ENCODE measurements at regions not wholly inside any gene's neighbourhood (a gene's known extent, or its start where the extent isn't known, plus 50 kb on each side); places are given as distances from the start of the nearest gene placed in this dataset.
A peak's percentile ranks its signal among the peaks of the same experiment; 100 is the strongest.
"Not testable (repeated sequence)": the region's sequence is repeated elsewhere in the genome, so short reads cannot be mapped to it uniquely, and the experiment has no call there.

DNA sequence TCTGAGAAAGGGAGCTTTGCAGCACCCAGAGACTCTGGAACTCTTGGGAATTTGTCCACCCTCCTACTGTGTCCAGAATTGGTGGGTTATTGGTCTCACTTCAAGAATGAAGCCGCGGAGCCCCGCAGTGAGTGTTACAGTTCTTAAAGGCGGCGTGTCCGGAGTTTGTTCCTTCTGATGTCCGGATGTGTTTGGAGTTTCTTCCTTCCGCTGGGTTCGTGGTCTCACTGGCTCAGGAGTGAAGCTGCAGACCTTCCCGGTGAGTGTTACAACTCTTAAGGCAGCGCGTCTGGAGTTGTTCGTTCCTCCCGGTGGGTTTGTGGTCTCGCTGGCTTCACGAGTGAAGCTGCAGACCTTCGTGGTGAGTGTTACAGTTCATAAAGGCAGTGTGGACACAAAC is 824.7 kb downstream of the LRRTM4 start:
- DNase-seq (ENCODE audit: low read depth) = not testable (repeated sequence)

DNA sequence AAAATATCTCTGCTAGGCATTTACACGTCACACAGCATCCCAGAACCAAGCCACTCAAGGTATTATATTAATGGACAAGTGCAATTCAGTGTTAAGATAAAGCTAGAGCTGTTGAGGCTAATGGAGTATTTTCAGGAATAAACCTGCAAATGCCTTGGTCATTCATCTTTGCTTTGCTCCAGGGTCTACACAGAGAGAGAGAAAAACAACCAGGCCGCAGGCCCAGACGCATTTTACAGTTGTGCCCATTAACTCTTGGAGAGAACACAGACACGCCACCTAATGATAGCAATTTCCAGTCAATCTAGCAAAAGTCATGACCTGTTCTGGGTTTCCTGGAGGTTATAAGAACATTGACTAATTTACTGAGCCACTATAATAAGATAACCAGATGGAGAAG is 829.3 kb downstream of the LRRTM4 start:
- no peak for DNase-seq (ENCODE audit: low read depth)

- no peak for DNase-seq (ENCODE audit: low read depth)
These were observed 833.4 kb downstream of the LRRTM4 start for GRCh38 chr2:76688732-76689131.

DNA sequence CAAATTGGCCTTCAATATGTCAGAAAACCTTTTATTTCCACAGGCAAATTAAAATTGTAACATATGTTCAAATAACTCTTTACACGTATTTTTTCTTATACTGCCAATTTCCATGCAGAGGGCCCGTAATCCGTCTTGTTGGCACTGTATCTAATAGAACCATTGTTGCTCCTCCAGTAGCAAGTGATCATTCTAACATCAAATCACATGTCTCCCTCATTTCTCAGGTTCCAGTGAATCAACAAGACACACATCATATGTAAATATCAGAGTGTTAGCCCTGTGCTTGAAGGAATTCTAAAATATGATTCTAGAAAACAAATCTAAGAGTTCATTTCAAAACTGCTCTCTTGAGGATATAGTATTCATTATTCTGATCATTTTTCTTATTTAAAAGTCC is 834.3 kb downstream of the LRRTM4 start:
- DNase-seq (ENCODE audit: low read depth) = no peak

DNA sequence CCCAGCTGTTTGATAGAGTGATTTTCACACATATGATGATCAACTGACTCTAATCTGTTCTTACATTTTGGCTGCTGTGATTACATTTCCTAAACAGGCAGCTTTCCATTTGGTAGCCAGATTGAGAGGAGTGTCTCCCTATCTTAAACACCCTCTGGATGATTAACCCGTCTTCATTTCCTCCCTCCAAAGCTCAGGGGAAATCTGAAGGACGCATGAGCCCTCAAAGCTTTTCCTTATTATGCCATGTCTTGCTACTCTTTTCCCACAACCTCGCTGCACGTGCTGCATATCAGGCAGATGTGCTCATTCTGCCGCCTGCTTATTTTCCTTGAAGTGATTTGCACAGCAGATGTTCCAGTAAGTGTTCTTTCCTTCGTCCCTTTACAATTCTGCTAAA is 837.4 kb downstream of the LRRTM4 start:
- DNase-seq (ENCODE audit: low read depth) = no peak

- no peak for DNase-seq (ENCODE audit: low read depth)
These were observed 843.2 kb downstream of the LRRTM4 start for GRCh38 chr2:76679025-76679396.

DNA sequence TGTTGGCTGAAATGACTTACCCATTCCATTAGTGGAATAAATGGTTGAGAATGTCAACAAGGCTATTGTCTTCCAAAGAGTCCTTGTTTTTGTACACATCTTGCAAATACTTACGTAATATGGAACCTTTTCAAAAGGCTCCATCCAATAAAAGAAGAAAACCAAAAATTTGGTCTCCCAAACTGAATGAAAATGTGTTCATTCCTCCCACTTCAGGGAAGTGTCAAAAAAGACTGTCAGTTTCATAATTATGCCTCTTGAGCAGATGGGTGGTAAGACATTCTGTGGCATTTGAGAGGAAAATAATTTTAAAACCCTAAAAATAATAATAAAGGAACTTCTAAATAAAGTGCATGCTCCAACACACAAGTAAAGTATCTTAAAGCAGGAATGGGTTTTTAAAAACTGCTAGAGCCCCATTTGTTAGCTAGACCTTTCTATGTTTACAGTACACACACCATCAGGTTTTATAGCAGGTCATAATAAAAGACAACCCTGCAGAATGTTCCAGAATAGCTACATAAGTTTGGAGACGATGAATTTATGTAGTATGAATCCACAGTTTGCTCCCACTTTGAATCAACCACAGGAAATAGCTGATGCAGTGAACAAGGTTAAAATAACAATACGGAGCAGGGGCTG is 843.7 kb downstream of the LRRTM4 start:
- DNase-seq (ENCODE audit: low read depth) = no peak

DNA sequence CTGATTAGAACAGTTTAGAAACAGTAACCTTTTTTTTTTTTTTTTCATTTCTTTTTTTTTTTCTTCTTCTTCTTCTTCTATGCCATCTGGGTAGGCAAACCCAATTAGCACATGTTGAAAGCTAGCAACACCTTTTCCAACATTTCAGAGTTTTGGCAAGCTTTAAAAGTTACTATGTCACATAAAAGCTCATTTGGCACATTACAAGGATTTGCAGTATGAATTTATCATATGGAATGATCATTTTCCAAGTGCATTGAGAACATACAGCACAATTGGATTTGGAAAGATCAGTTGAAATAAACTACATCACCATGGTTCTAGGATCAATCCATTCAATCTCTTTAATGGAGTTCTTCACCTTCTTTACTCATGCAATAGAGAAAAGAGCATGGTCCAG is 847.0 kb downstream of the LRRTM4 start:
- DNase-seq (ENCODE audit: low read depth) = no peak

DNA sequence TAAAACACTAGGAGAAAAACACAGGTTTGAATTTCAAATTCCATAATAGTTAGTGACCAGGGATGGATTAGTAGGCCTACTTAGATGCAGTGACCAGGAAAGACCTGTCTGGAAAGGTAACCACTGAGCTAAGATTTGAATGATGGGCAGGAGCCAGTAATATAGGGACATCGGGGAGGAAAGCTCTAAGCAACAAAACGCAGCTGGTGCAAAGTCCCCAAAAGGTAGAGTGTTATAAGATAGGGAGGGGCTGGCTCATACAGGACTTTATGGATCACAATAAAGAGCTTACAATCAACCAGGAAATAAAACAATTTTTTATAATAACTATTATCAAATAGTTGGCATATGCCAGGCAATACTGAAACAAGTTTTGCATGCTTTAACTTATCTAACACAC is 849.4 kb downstream of the LRRTM4 start:
- no peak for DNase-seq (ENCODE audit: low read depth)

GRCh38 chr2:76669966-76670465 is 852.2 kb downstream of the LRRTM4 start:
- DNase-seq (ENCODE audit: low read depth) = no peak

DNA sequence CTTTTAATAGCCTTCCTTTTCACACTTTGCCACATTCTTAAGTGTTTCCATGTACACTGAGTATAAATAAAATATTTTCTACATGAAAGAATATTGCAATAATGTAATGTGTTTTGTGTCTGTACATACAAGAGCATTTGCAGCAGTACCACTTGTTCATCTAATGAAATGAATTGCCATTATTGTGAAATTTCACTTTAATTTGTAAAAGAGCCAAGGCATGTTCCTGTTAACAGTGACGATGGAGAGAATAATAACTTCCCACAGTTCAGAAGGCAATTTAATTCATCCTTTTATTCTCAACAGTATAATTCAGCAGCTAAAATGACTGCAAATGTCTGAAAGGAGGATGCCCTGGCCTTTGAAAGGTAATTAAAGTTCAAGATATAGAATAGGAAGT is 853.9 kb downstream of the LRRTM4 start:
- no peak for DNase-seq (ENCODE audit: low read depth)

DNA sequence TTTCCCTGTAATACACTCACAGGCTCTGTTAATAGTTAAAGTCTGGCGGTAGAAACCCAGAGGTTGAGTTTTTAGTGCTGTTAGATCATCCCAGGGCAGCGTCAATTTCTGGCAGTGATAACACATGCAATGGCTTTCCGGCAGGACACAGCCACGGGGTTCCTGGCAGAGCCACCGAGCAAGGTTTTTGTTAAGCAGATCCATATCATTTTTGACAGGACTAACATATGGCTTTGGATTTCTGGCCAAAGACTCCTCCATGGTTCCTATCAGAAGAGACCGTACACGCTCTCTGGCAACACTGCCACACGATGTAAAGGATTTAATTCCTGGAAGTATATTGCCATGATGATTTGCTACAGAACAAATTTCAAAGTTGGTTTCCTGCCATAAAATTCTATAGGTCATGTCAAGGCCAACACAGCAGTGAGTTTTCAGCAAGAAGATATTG is 854.3 kb downstream of the LRRTM4 start:
- DNase-seq (ENCODE audit: low read depth) = no peak

DNA sequence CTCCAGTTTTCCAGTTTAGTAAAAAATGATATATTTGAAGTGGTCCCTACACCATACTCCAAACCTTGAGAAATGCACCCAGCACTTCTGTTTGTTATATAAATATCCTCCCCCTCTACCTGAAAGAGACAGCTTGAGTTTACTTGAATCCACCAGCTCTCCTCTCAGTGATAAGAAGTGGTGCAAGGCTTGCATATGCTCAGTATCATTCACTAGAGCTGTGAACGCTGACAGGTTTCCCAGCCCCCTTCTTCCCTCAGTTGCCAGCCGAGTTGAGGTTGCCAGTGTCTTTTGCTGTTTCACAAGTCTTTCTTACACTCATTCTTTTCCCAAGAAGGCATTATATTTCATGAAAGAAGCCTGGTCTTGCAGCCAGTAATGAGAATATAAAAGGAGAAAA is 880.0 kb downstream of the LRRTM4 start:
- DNase-seq (ENCODE audit: low read depth) = no peak

- DNase-seq (ENCODE audit: low read depth) = no peak
These were observed 880.7 kb downstream of the LRRTM4 start for GRCh38 chr2:76641506-76641905.

DNA sequence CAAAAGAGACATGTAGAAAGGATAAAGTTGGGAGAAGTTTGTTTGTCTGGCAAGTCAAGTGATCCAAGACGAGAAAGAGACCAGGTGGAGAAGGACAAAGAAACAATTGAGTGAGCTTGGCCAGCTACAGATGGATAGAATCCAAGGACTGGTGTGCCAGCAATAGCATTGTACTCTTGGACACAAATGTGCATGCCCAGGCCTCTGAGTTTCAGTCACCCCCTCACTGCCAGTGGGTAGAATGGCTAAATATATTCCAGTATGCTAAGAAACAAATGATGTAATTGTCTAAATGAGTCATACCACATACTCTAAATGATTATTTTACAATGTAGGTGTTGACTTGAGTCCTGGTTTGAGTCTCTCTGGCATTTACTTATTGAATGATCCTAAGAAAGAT is 881.3 kb downstream of the LRRTM4 start:
- DNase-seq (ENCODE audit: low read depth) = no peak

GRCh38 chr2:76639171-76639680 is 883.0 kb downstream of the LRRTM4 start:
- no peak for DNase-seq (ENCODE audit: low read depth)

- DNase-seq (ENCODE audit: low read depth) = no peak
These were observed 888.8 kb downstream of the LRRTM4 start for GRCh38 chr2:76633276-76633921.

DNA sequence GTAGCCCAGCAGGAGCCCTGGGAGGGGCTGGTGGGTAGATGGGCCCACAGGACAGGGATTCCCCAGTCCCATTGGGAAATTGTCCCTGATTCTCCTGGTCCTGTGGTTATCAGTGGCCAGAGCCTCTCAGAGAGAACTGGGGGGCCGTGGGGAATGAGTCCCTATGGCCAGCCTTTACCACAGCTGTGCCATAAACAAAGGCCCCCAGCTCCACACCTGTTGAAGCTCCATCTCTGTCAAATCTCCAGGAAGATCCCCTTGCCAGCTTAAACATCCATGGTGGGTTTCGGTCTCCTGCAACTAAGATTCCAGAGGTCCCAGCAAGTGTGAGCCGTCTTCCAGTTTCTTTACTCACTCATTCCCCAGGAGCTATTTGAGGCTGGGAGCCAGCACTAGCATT is 897.1 kb downstream of the LRRTM4 start:
- no peak for DNase-seq (ENCODE audit: low read depth)

GRCh38 chr2:76613330-76613729 is 902.6 kb upstream of the GCFC2 start:
- DNase-seq (ENCODE audit: low read depth) = no peak

DNA sequence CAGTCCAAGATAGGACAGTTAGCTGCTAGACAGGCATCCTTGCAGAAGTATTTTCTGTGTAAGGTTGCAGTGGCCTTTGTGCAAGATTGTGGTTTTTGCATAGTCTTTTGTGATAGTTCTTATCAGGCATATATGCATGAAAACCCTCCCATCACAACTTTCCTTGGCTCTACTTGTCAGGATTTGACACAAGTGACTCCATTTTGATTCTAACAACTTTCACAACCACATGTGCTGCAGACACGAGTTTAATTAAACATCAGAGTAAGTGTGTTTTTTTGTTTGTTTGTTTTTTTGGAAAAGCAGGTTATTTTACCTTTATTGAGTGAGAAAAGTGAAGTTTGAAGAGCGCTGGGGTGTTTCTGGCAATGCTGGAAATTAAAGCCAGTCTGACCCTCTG is 902.0 kb upstream of the GCFC2 start:
- DNase-seq (ENCODE audit: low read depth) = no peak

- no peak for DNase-seq (ENCODE audit: low read depth)
These were observed 899.7 kb upstream of the GCFC2 start for GRCh38 chr2:76610451-76610850.

- peak; percentile 64 for DNase-seq (ENCODE audit: low read depth)
These were observed 889.1 kb upstream of the GCFC2 start for GRCh38 chr2:76599732-76600368.

DNA sequence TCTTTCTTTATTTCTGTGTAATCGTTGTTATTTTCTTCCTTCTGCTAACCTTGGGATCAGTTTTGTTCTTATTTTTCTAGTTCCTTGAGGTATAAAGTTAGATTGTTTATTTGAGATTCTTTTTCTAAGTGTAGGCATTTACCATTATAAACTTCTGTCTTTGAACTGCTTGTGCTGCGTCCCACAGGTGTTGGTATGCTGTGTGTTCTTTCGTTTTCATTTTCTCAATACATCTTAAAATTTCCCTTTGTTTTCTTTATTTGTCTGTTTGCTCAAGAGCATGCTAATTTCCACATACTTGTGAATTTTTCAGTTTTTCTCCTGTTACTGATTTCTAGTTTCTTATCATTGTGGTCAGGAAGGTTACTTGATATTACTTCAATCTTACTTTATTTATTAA is 873.8 kb upstream of the GCFC2 start:
- DNase-seq (ENCODE audit: low read depth) = no peak
